HCT116 (cell line): ENCODE measurements at regions not wholly inside any gene's neighbourhood (a gene's known extent, or its start where the extent isn't known, plus 50 kb on each side); places are given as distances from the start of the nearest gene placed in this dataset.

Experiments used
- ATAC-seq: fragments of 200-7000 bp; cut with Tn5 transposase; 2 replicates; pipeline ENCODE4 v1.9.1; 2020; ENCODE audit warnings: mild to moderate bottlenecking, moderate library complexity
- BruUV-seq: library from RNA; stranded (reverse); fragments of 400-500 nt; replicated peaks from 2 replicates; lab custom pipeline; 2021; lab: Mats Ljungman, UMichigan
- CTCF ChIA-PET: fragments of 300-600 bp; sonication (Branson Sonifier 250); formaldehyde crosslinking; loops from one replicate; lab custom pipeline; 2021; ENCODE audit warnings: antibody characterized with exemption; lab: Charles Lee
- POLR2A ChIA-PET: fragments of 300-600, 350-600 bp; sonication (Branson Sonifier 250); formaldehyde crosslinking; loops from one replicate; lab custom pipeline; 2021; ENCODE audit warnings: antibody characterized with exemption; lab: Charles Lee
- RAD21 ChIA-PET, 2 experiments: fragments of 300-600 bp; sonication (Branson Sonifier 250); formaldehyde crosslinking; loops; one replicate each; lab custom pipeline; 2023; ENCODE audit warnings: low total read pairs in 2 of 2; ENCODE audit not compliant: uncharacterized antibody in 2 of 2, unreplicated experiment in 2 of 2, low non-redundant PET in 1 of 2; lab: Charles Lee
- DNase-seq: peaks from one replicate; pipeline ENCODE4 v3.0.0-alpha.2; 2010; ENCODE audit warnings: low read depth, low spot score
- H2AFZ ChIP-seq: fragments of 200-600 bp; shearing (Covaris generic), sonication (generic); 2 replicates; pipeline ENCODE4 v1.6.1; 2017; ENCODE audit warnings: low read depth, mixed run types, mixed read lengths, antibody characterized with exemption, low read length; ENCODE audit not compliant: poor library complexity, severe bottlenecking
- H3K27ac ChIP-seq: 2 replicates; pipeline ENCODE4 v1.5.1; 2012; ENCODE audit warnings: low read depth, low read length
- H3K27me3 ChIP-seq: fragments of 200-600 bp; sonication (generic); 2 replicates; pipeline ENCODE4 v1.6.1; 2016; ENCODE audit warnings: mixed run types, low read length, mixed read lengths; ENCODE audit not compliant: insufficient read depth
- H3K36me3 ChIP-seq, 2 experiments: fragments of 200-500 bp in 1 of 2; fragments of 200-600 bp in 1 of 2; sonication (Bioruptor generic) in 1 of 2; sonication (generic) in 1 of 2; 2 replicates each; pipeline versions ENCODE4 v1.5.1 to v1.6.1; 2014 to 2016; ENCODE audit warnings: low read length in 2 of 2, inconsistent platforms in 1 of 2, mixed read lengths in 1 of 2, mixed run types in 1 of 2; ENCODE audit not compliant: insufficient read depth in 2 of 2, control insufficient read depth in 1 of 2
- H3K4me1 ChIP-seq, 2 experiments: fragments of 200-600 bp in 1 of 2; sonication (generic) in 1 of 2; 2 replicates each; pipeline versions ENCODE4 v1.5.1 to v1.6.1; 2012 to 2017; ENCODE audit warnings: low read length in 2 of 2, inconsistent platforms in 1 of 2, mild to moderate bottlenecking in 1 of 2, mixed read lengths in 1 of 2, mixed run types in 1 of 2, moderate library complexity in 1 of 2; ENCODE audit not compliant: insufficient read depth in 2 of 2, control insufficient read depth in 1 of 2
- H3K4me2 ChIP-seq: fragments of 200-600 bp; sonication (generic); 2 replicates; pipeline ENCODE4 v1.6.1; 2017; ENCODE audit warnings: mixed run types, low read length, mixed read lengths
- H3K4me3 ChIP-seq, 2 experiments: fragments of 200-600 bp in 1 of 2; sonication (generic) in 1 of 2; replicated peaks in 1 of 2; 2 replicates each; pipeline ENCODE4 v1.5.1; 2011 to 2016; ENCODE audit warnings: low read length in 2 of 2, control low read depth in 1 of 2, low read depth in 1 of 2, mild to moderate bottlenecking in 1 of 2, mixed read lengths in 1 of 2, mixed run types in 1 of 2
- H3K79me2 ChIP-seq: fragments of 200-600 bp; sonication (generic); 2 replicates; pipeline ENCODE4 v1.6.1; 2017; ENCODE audit warnings: mild to moderate bottlenecking, mixed run types, low read length, moderate library complexity, mixed read lengths; ENCODE audit not compliant: insufficient read depth
- H3K9ac ChIP-seq: fragments of 200-600 bp; sonication (generic); 2 replicates; pipeline ENCODE4 v1.6.1; 2016; ENCODE audit warnings: low read length, mixed read lengths
- H3K9me2 ChIP-seq: fragments of 200-600 bp; sonication (generic), shearing (Covaris generic); 2 replicates; pipeline ENCODE4 v1.6.1; 2017; ENCODE audit warnings: mixed run types, mild to moderate bottlenecking, moderate library complexity; ENCODE audit not compliant: insufficient read depth
- H3K9me3 ChIP-seq, 2 experiments: fragments of 200-500 bp in 1 of 2; fragments of 200-600 bp in 1 of 2; sonication (Bioruptor generic) in 1 of 2; sonication (generic) in 1 of 2; 2 replicates each; pipeline ENCODE4 v1.6.1; 2014 to 2017; ENCODE audit warnings: low read length in 2 of 2, mixed read lengths in 2 of 2, inconsistent platforms in 1 of 2, low read depth in 1 of 2, mild to moderate bottlenecking in 1 of 2, mixed run types in 1 of 2, moderate library complexity in 1 of 2; ENCODE audit not compliant: control insufficient read depth in 1 of 2, insufficient read depth in 1 of 2
- H4K20me1 ChIP-seq: fragments of 200-600 bp; sonication (generic), shearing (Covaris generic); 2 replicates; pipeline ENCODE4 v1.6.1; 2017; ENCODE audit warnings: mixed run types, mild to moderate bottlenecking, moderate library complexity; ENCODE audit not compliant: insufficient read depth
- CEBPB ChIP-seq: IDR thresholded peaks from 2 replicates; pipeline ENCODE4 v1.6.1; 2012; ENCODE audit warnings: low read depth
- EGR1 ChIP-seq: IDR thresholded peaks from 2 replicates; pipeline ENCODE4 v1.6.1; 2012; ENCODE audit warnings: low read depth
- EZH2 ChIP-seq: fragments of 200-600 bp; sonication (generic); IDR thresholded peaks from 2 replicates; pipeline ENCODE4 v1.6.1; 2017; ENCODE audit warnings: antibody characterized with exemption, mixed run types
- EZH2phosphoT487 ChIP-seq: fragments of 200-600 bp; IDR thresholded peaks from 2 replicates; pipeline ENCODE4 v1.6.1; 2018; ENCODE audit warnings: antibody characterized with exemption, borderline replicate concordance
- POLR2A ChIP-seq: IDR thresholded peaks from 2 replicates; pipeline ENCODE4 v1.7.0; 2011; ENCODE audit warnings: borderline replicate concordance; ENCODE audit not compliant: insufficient read depth, insufficient read length; ENCODE audit errors: extremely low read depth
- POLR2AphosphoS5 ChIP-seq: IDR thresholded peaks from 2 replicates; pipeline ENCODE4 v1.6.1; 2011; ENCODE audit warnings: mild to moderate bottlenecking, low read depth, low read length, moderate library complexity
- SIN3A ChIP-seq: IDR thresholded peaks from 2 replicates; pipeline ENCODE4 v1.6.1; 2012; ENCODE audit warnings: low read depth
- SP1 ChIP-seq: IDR thresholded peaks from 2 replicates; pipeline ENCODE4 v1.6.1; 2012; ENCODE audit warnings: low read depth
- TCF7L2 ChIP-seq: IDR thresholded peaks from 2 replicates; pipeline ENCODE4 v1.7.0; 2011; ENCODE audit warnings: borderline replicate concordance, inconsistent platforms; ENCODE audit not compliant: insufficient read depth, insufficient read length; ENCODE audit errors: extremely low read depth
- ZFX ChIP-seq: fragments of 450-650 bp; IDR thresholded peaks from 2 replicates; pipeline ENCODE4 v1.6.1; 2017
- intact Hi-C: fragments of 100-400 bp; cut with micrococcal nuclease; formaldehyde crosslinking; loops from 2 replicates; pipeline ENCODE4 v1.10.0; 2022
- TF ChIP-seq, protein P1 (sequence below), 3 experiments: fragments of 200-600 bp in 1 of 3; sonication (generic) in 1 of 3; IDR thresholded peaks in 2 of 3; conservative IDR thresholded peaks in 1 of 3; 2 replicates each; pipeline ENCODE4 v1.5.1; 2012 to 2017; ENCODE audit warnings: low read depth in 2 of 3, low read length in 2 of 3, antibody characterized with exemption in 1 of 3, borderline replicate concordance in 1 of 3, control low read depth in 1 of 3, mild to moderate bottlenecking in 1 of 3, mixed read lengths in 1 of 3, mixed run types in 1 of 3, moderate library complexity in 1 of 3; ENCODE audit not compliant: insufficient read depth in 1 of 3
- TF ChIP-seq, protein P2 (sequence below): IDR thresholded peaks from 2 replicates; pipeline ENCODE4 v1.6.1; 2012; ENCODE audit warnings: low read depth

DNA sequence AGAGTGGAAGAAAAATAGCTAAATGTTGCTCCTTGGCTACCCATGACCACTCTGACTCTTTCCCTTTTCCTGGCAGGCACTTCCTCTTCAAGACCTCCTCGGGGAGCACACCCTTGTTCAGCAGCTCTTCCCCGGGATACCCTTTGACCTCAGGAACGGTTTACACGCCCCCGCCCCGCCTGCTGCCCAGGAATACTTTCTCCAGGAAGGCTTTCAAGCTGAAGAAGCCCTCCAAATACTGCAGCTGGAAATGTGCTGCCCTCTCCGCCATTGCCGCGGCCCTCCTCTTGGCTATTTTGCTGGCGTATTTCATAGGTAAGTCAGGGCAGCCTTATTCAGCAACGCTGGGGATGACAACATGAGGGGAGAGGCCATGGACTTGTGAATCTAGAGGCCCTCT lies 298.6 kb upstream of the WWC1 start:
- RAD21 ChIA-PET, result no interaction called here
- POLR2A ChIA-PET, result no interaction called here
- no peak for ATAC-seq

More for the DNA sequence above, 298.6 kb upstream of the WWC1 start:
- Histone ChIP-seq H3K4me3 (no peak overlapping the region), H2AFZ (no peak overlapping the region), H3K27me3 (peaks cover 33% of the 10 kb centered on the region), H3K27ac (no peak overlapping the region), H3K9me3 (no peaks in the 10 kb centered on the region), H3K4me2 (no peak overlapping the region), H4K20me1 (no peaks in the 10 kb centered on the region), H3K9me2 (no peaks in the 10 kb centered on the region), H3K36me3 (no peaks in the 10 kb centered on the region), H3K4me1 (no peaks in the 10 kb centered on the region), H3K9ac (no peak overlapping the region), H3K79me2 (no peaks in the 10 kb centered on the region)
- intact Hi-C loops, result no loop called here
- TF ChIP-seq EZH2phosphoT487, result no peak
- TF ChIP-seq TCF7L2, result no peak
- TF ChIP-seq EGR1, result no peak
- TF ChIP-seq, protein P1, sequence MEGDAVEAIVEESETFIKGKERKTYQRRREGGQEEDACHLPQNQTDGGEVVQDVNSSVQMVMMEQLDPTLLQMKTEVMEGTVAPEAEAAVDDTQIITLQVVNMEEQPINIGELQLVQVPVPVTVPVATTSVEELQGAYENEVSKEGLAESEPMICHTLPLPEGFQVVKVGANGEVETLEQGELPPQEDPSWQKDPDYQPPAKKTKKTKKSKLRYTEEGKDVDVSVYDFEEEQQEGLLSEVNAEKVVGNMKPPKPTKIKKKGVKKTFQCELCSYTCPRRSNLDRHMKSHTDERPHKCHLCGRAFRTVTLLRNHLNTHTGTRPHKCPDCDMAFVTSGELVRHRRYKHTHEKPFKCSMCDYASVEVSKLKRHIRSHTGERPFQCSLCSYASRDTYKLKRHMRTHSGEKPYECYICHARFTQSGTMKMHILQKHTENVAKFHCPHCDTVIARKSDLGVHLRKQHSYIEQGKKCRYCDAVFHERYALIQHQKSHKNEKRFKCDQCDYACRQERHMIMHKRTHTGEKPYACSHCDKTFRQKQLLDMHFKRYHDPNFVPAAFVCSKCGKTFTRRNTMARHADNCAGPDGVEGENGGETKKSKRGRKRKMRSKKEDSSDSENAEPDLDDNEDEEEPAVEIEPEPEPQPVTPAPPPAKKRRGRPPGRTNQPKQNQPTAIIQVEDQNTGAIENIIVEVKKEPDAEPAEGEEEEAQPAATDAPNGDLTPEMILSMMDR (IDR thresholded peaks at IDR 0.05 in 2 of 3, conservative IDR thresholded peaks at IDR 0.05 in 1 of 3; ENCODE audit: borderline replicate concordance in 1 of 3, insufficient read depth in 1 of 3, low read depth in 2 of 3, low read length in 2 of 3), result no peak
- TF ChIP-seq POLR2A, result no peak
- TF ChIP-seq POLR2AphosphoS5, result no peak
- no peak for TF ChIP-seq SIN3A
- TF ChIP-seq, protein P2, sequence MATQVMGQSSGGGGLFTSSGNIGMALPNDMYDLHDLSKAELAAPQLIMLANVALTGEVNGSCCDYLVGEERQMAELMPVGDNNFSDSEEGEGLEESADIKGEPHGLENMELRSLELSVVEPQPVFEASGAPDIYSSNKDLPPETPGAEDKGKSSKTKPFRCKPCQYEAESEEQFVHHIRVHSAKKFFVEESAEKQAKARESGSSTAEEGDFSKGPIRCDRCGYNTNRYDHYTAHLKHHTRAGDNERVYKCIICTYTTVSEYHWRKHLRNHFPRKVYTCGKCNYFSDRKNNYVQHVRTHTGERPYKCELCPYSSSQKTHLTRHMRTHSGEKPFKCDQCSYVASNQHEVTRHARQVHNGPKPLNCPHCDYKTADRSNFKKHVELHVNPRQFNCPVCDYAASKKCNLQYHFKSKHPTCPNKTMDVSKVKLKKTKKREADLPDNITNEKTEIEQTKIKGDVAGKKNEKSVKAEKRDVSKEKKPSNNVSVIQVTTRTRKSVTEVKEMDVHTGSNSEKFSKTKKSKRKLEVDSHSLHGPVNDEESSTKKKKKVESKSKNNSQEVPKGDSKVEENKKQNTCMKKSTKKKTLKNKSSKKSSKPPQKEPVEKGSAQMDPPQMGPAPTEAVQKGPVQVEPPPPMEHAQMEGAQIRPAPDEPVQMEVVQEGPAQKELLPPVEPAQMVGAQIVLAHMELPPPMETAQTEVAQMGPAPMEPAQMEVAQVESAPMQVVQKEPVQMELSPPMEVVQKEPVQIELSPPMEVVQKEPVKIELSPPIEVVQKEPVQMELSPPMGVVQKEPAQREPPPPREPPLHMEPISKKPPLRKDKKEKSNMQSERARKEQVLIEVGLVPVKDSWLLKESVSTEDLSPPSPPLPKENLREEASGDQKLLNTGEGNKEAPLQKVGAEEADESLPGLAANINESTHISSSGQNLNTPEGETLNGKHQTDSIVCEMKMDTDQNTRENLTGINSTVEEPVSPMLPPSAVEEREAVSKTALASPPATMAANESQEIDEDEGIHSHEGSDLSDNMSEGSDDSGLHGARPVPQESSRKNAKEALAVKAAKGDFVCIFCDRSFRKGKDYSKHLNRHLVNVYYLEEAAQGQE, result no peak
- no peak for TF ChIP-seq EZH2
- no peak for TF ChIP-seq ZFX
- TF ChIP-seq SP1, result no peak
- TF ChIP-seq CEBPB, result no peak
- no TSS peak for BruUV-seq
- CTCF ChIA-PET, result no interaction called here
- no peak for DNase-seq
